WTC11 (cell line): ENCODE measurements at regions not wholly inside any gene's neighbourhood (a gene's known extent, or its start where the extent isn't known, plus 50 kb on each side); places are given as distances from the start of the nearest gene placed in this dataset.

Experiments used
- ATAC-seq: fragments of 200-7000 bp; cut with Tn5 transposase; 2 replicates; pipeline ENCODE4 v1.10.0; 2021; ENCODE audit warnings: mild to moderate bottlenecking, moderate library complexity
- CTCF ChIA-PET: fragments of 300-600 bp; sonication (Branson Sonifier 250); formaldehyde crosslinking; loops from one replicate; lab custom pipeline; 2021; ENCODE audit warnings: antibody characterized with exemption; lab: Charles Lee
- POLR2A ChIA-PET: fragments of 350-600 bp; sonication (Branson Sonifier 250); formaldehyde crosslinking; loops from one replicate; lab custom pipeline; 2021; ENCODE audit warnings: antibody characterized with exemption; lab: Charles Lee
- DNase-seq: peaks from one replicate; pipeline ENCODE4 v3.0.0; 2021; ENCODE audit warnings: low spot score
- H3K27ac Mint-ChIP-seq: 2 replicates; pipeline ENCODE4 v1.8.0; 2021; ENCODE audit warnings: mixed read lengths
- H3K27me3 Mint-ChIP-seq: 2 replicates; pipeline ENCODE4 v1.8.0; 2021; ENCODE audit warnings: low read depth, mild to moderate bottlenecking, moderate library complexity, mixed read lengths
- H3K36me3 Mint-ChIP-seq: 2 replicates; pipeline ENCODE4 v1.8.0; 2021; ENCODE audit warnings: mixed read lengths
- H3K4me1 Mint-ChIP-seq: 2 replicates; pipeline ENCODE4 v1.8.0; 2022; ENCODE audit warnings: mixed read lengths
- H3K4me3 Mint-ChIP-seq: 2 replicates; pipeline ENCODE4 v1.8.0; 2021; ENCODE audit warnings: mild to moderate bottlenecking, moderate library complexity, mixed read lengths
- H3K9me3 Mint-ChIP-seq: 2 replicates; pipeline ENCODE4 v1.8.0; 2021; ENCODE audit warnings: mixed read lengths
- ATF2 ChIP-seq: sonication (generic); formaldehyde crosslinking; IDR thresholded peaks from 2 replicates; pipeline ENCODE4 v1.8.1; 2022; ENCODE audit warnings: low read depth, missing genetic modification reagents, borderline replicate concordance
- ELF4 ChIP-seq: sonication (generic); formaldehyde crosslinking; IDR thresholded peaks from 2 replicates; pipeline ENCODE4 v1.8.1; 2022; ENCODE audit warnings: low read depth, mild to moderate bottlenecking, moderate library complexity, missing genetic modification reagents
- GABPB1 ChIP-seq: sonication (generic); formaldehyde crosslinking; IDR thresholded peaks from 2 replicates; pipeline ENCODE4 v1.8.1; 2023; ENCODE audit warnings: mild to moderate bottlenecking, missing genetic modification reagents
- HMGA2 ChIP-seq: fragments of 250-450 bp; sonication (Bioruptor Pico); IDR thresholded peaks from 2 replicates; pipeline ENCODE4 v1.4.0; 2021; ENCODE audit warnings: mild to moderate bottlenecking, moderate library complexity
- KAT7 ChIP-seq: sonication (generic); formaldehyde crosslinking; IDR thresholded peaks from 2 replicates; pipeline ENCODE4 v1.8.1; 2023; ENCODE audit warnings: missing genetic modification reagents, mild to moderate bottlenecking, borderline replicate concordance
- MXD4 ChIP-seq: fragments of 250-450 bp; sonication (Bioruptor Pico); IDR thresholded peaks from 2 replicates; pipeline ENCODE4 v1.8.0; 2021; ENCODE audit warnings: mild to moderate bottlenecking, moderate library complexity, borderline replicate concordance
- MYBL2 ChIP-seq: sonication (generic); formaldehyde crosslinking; IDR thresholded peaks from 2 replicates; pipeline ENCODE4 v1.8.1; 2023; ENCODE audit warnings: mild to moderate bottlenecking, moderate library complexity, missing genetic modification reagents
- NR1H2 ChIP-seq: sonication (generic); formaldehyde crosslinking; IDR thresholded peaks from 2 replicates; pipeline ENCODE4 v1.9.0; 2021; ENCODE audit warnings: mild to moderate bottlenecking, moderate library complexity, missing genetic modification reagents
- NR2C2 ChIP-seq: sonication (generic); formaldehyde crosslinking; IDR thresholded peaks from 2 replicates; pipeline ENCODE4 v1.8.0; 2022; ENCODE audit warnings: mild to moderate bottlenecking, missing genetic modification reagents
- PRRX2 ChIP-seq: fragments of 250-450 bp; sonication (Bioruptor Pico); IDR thresholded peaks from 2 replicates; pipeline ENCODE4 v1.8.0; 2021; ENCODE audit warnings: mild to moderate bottlenecking
- RORB ChIP-seq: fragments of 250-450 bp; sonication (Bioruptor Pico); IDR thresholded peaks from 2 replicates; pipeline ENCODE4 v1.9.0; 2021; ENCODE audit warnings: mild to moderate bottlenecking
- SP1 ChIP-seq: sonication (generic); formaldehyde crosslinking; conservative IDR thresholded peaks from 2 replicates; pipeline ENCODE4 v1.8.1; 2022; ENCODE audit warnings: missing genetic modification reagents
- TCF7 ChIP-seq: sonication (generic); formaldehyde crosslinking; IDR thresholded peaks from 2 replicates; pipeline ENCODE4 v1.8.0; 2022; ENCODE audit warnings: mild to moderate bottlenecking, low read depth, missing genetic modification reagents, moderate library complexity
- TP53 ChIP-seq: sonication (generic); formaldehyde crosslinking; IDR thresholded peaks from 2 replicates; pipeline ENCODE4 v1.8.1; 2023; ENCODE audit warnings: mild to moderate bottlenecking, missing genetic modification reagents
- ZNF416 ChIP-seq: fragments of 250-450 bp; sonication (Bioruptor Pico); IDR thresholded peaks from 2 replicates; pipeline ENCODE4 v1.9.0; 2021; ENCODE audit warnings: mild to moderate bottlenecking, inconsistent platforms
- ZNF532 ChIP-seq: fragments of 250-450 bp; sonication (Bioruptor Pico); IDR thresholded peaks from 2 replicates; pipeline ENCODE4 v1.9.0; 2021; ENCODE audit warnings: mild to moderate bottlenecking, borderline replicate concordance
- TF ChIP-seq, protein P1 (sequence below): fragments of 250-450 bp; sonication (Bioruptor Pico); IDR thresholded peaks from 2 replicates; pipeline ENCODE4 v1.8.0; 2021; ENCODE audit warnings: mild to moderate bottlenecking
- TF ChIP-seq, protein P2 (sequence below): fragments of 250-450 bp; sonication (Bioruptor Pico); IDR thresholded peaks from 2 replicates; pipeline ENCODE4 v1.9.0; 2021; ENCODE audit warnings: mild to moderate bottlenecking

DNA sequence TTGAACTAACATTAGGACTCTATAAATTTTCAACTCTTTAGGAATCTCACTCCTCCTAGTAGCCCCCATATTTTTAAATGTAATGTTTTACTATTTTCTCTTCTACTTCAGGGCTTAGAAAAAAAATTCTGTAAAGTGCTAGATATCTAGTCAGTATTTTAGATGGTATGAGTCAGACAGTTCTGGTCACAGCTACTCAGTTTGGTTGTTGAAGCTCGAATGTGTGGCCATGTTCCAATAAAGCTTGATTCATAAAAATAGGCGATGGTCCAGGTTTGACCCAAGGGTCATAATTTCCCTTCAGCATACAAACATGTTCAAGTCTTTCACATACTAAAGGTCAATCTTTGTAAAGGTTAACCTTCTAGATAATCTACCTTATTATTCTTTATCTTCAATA, 566.0 kb upstream of the CDH18 start:
- ChIA-PET POLR2A (no interaction called here), CTCF (no interaction called here)
- H3K27me3 Mint-ChIP-seq = no peaks in the 10 kb centered on the region
- H3K4me3 Mint-ChIP-seq = no peak overlapping the region
- H3K36me3 Mint-ChIP-seq = no peaks in the 10 kb centered on the region
- TF ChIP-seq MXD4 = no peak
- TF ChIP-seq, protein P1, sequence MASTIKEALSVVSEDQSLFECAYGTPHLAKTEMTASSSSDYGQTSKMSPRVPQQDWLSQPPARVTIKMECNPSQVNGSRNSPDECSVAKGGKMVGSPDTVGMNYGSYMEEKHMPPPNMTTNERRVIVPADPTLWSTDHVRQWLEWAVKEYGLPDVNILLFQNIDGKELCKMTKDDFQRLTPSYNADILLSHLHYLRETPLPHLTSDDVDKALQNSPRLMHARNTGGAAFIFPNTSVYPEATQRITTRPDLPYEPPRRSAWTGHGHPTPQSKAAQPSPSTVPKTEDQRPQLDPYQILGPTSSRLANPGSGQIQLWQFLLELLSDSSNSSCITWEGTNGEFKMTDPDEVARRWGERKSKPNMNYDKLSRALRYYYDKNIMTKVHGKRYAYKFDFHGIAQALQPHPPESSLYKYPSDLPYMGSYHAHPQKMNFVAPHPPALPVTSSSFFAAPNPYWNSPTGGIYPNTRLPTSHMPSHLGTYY (CRISPR knock-in tag) = no peak
- no peak for TF ChIP-seq RORB (CRISPR knock-in tag)
- no peak for TF ChIP-seq ZNF532 (CRISPR knock-in tag)
- no peak for TF ChIP-seq TCF7
- TF ChIP-seq, protein P2, sequence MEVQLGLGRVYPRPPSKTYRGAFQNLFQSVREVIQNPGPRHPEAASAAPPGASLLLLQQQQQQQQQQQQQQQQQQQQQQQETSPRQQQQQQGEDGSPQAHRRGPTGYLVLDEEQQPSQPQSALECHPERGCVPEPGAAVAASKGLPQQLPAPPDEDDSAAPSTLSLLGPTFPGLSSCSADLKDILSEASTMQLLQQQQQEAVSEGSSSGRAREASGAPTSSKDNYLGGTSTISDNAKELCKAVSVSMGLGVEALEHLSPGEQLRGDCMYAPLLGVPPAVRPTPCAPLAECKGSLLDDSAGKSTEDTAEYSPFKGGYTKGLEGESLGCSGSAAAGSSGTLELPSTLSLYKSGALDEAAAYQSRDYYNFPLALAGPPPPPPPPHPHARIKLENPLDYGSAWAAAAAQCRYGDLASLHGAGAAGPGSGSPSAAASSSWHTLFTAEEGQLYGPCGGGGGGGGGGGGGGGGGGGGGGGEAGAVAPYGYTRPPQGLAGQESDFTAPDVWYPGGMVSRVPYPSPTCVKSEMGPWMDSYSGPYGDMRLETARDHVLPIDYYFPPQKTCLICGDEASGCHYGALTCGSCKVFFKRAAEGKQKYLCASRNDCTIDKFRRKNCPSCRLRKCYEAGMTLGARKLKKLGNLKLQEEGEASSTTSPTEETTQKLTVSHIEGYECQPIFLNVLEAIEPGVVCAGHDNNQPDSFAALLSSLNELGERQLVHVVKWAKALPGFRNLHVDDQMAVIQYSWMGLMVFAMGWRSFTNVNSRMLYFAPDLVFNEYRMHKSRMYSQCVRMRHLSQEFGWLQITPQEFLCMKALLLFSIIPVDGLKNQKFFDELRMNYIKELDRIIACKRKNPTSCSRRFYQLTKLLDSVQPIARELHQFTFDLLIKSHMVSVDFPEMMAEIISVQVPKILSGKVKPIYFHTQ (CRISPR knock-in tag) = no peak
- no peak for TF ChIP-seq ATF2
- no peak for TF ChIP-seq NR2C2 (CRISPR knock-in tag)
- no peak for TF ChIP-seq GABPB1
- TF ChIP-seq SP1 (CRISPR knock-in tag) = no peak
- TF ChIP-seq HMGA2 (CRISPR knock-in tag) = no peak
- TF ChIP-seq PRRX2 (CRISPR knock-in tag) = no peak
- no peak for TF ChIP-seq MYBL2 (CRISPR knock-in tag)
- no peak for TF ChIP-seq NR1H2 (CRISPR knock-in tag)
- no peak for TF ChIP-seq TP53 (CRISPR knock-in tag)
- no peak for TF ChIP-seq ELF4 (CRISPR knock-in tag)
- DNase-seq (no peak), ATAC-seq (no peak)
- no peak overlapping the region for H3K27ac Mint-ChIP-seq
- peaks cover 10% of the 10 kb centered on the region for H3K4me1 Mint-ChIP-seq
- H3K9me3 Mint-ChIP-seq = peaks cover 4% of the 10 kb centered on the region; the same call in 1 of the 2 replicates

GRCh38 chr5:20537911-20538703, 550.1 kb upstream of the CDH18 start:
- TF ChIP-seq TP53 (CRISPR knock-in tag) (no peak), TCF7 (no peak), KAT7 (CRISPR knock-in tag) (no peak), ZNF416 (CRISPR knock-in tag) (no peak), NR2C2 (CRISPR knock-in tag) (no peak)
- Mint-ChIP-seq H3K4me3 (no peak overlapping the region), H3K27ac (no peak overlapping the region), H3K27me3 (no peaks in the 10 kb centered on the region), H3K36me3 (no peaks in the 10 kb centered on the region), H3K9me3 (peaks cover 9% of the 10 kb centered on the region), H3K4me1 (no peaks in the 10 kb centered on the region)
- no peak for DNase-seq
- ChIA-PET POLR2A (no interaction called here), CTCF (no interaction called here)
- no peak for ATAC-seq
